ENCODE measurements at regions not wholly inside any gene's neighbourhood (a gene's known extent, or its start where the extent isn't known, plus 50 kb on each side); places are given as distances from the start of the nearest gene placed in this dataset.

- intact Hi-C loops (cut with DNase I) = no loop called here
- Histone ChIP-seq H3K9me3 (no peaks in the 10 kb centered on the region), H3K27me3 (no peaks in the 10 kb centered on the region), H3K36me3 (no peaks in the 10 kb centered on the region), H3K4me1 (no peaks in the 10 kb centered on the region), H3K27ac (no peak overlapping the region), H3K4me3 (no peak overlapping the region)
- TF ChIP-seq CTCF (IDR thresholded peaks at IDR 0.05) = no peak
- ATAC-seq = no peak
- no peak for DNase-seq
Observed at GRCh38 chrX:148416931-148417330, 83.5 kb upstream of the AFF2 start.

- DNase-seq = no peak
- H3K27ac ChIP-seq = no peak overlapping the region
- ATAC-seq = no peak
- H3K36me3 ChIP-seq = no peaks in the 10 kb centered on the region
- intact Hi-C loops (cut with DNase I) = no loop called here
- no peaks in the 10 kb centered on the region for H3K9me3 ChIP-seq
- H3K4me3 ChIP-seq = no peak overlapping the region
- H3K4me1 ChIP-seq = no peaks in the 10 kb centered on the region
- no peaks in the 10 kb centered on the region for H3K27me3 ChIP-seq
- TF ChIP-seq CTCF (IDR thresholded peaks at IDR 0.05) = no peak
Observed at GRCh38 chrX:148417934-148418333, 82.5 kb upstream of the AFF2 start.

GRCh38 chrX:148422526-148422925 is 77.9 kb upstream of the AFF2 start:
- no peak for TF ChIP-seq CTCF (IDR thresholded peaks at IDR 0.05)
- intact Hi-C loops (cut with DNase I) = no loop called here
- no peaks in the 10 kb centered on the region for H3K4me1 ChIP-seq
- H3K4me3 ChIP-seq = no peak overlapping the region
- no peaks in the 10 kb centered on the region for H3K27me3 ChIP-seq
- H3K27ac ChIP-seq = no peak overlapping the region
- DNase-seq (no peak), ATAC-seq (no peak)
- H3K36me3 ChIP-seq = no peaks in the 10 kb centered on the region
- H3K9me3 ChIP-seq = no peaks in the 10 kb centered on the region

- no peak for DNase-seq
- Histone ChIP-seq H3K4me1 (no peaks in the 10 kb centered on the region), H3K4me3 (no peak overlapping the region), H3K36me3 (no peaks in the 10 kb centered on the region), H3K27me3 (no peaks in the 10 kb centered on the region), H3K27ac (no peak overlapping the region), H3K9me3 (no peaks in the 10 kb centered on the region)
- intact Hi-C loops (cut with DNase I) = no loop called here
- TF ChIP-seq CTCF (IDR thresholded peaks at IDR 0.05) = no peak
- no peak for ATAC-seq
Observed at GRCh38 chrX:148424570-148424969, 75.8 kb upstream of the AFF2 start.

GRCh38 chrX:148426467-148426866 is 74.0 kb upstream of the AFF2 start:
- Histone ChIP-seq H3K9me3 (no peaks in the 10 kb centered on the region), H3K27ac (no peak overlapping the region), H3K4me3 (no peak overlapping the region), H3K4me1 (no peaks in the 10 kb centered on the region), H3K36me3 (no peaks in the 10 kb centered on the region), H3K27me3 (no peaks in the 10 kb centered on the region)
- intact Hi-C loops (cut with DNase I) = no loop called here
- no peak for TF ChIP-seq CTCF (IDR thresholded peaks at IDR 0.05)
- ATAC-seq (no peak), DNase-seq (no peak)

- Histone ChIP-seq H3K9me3 (no peaks in the 10 kb centered on the region), H3K4me3 (no peak overlapping the region), H3K4me1 (no peaks in the 10 kb centered on the region), H3K36me3 (no peaks in the 10 kb centered on the region), H3K27me3 (no peaks in the 10 kb centered on the region), H3K27ac (no peak overlapping the region)
- ATAC-seq (no peak), DNase-seq (no peak)
- TF ChIP-seq CTCF (IDR thresholded peaks at IDR 0.05) = no peak
- intact Hi-C loops (cut with DNase I) = no loop called here
Observed at GRCh38 chrX:148441387-148441786, 59.0 kb upstream of the AFF2 start.

All from upper lobe of right lung (tissue), 1 donor.